IgD-negative memory B cell (primary cell): ENCODE measurements at regions not wholly inside any gene's neighbourhood (a gene's known extent, or its start where the extent isn't known, plus 50 kb on each side); places are given as distances from the start of the nearest gene placed in this dataset.

Experiments
- H3K27ac Mint-ChIP-seq, 3 donors: one replicate each; pipeline ENCODE4 v1.8.0; 2020 to 2022; ENCODE audit warnings: mild to moderate bottlenecking in 3 of 3, mixed read lengths in 3 of 3, moderate library complexity in 1 of 3
- H3K27me3 Mint-ChIP-seq: one replicate; pipeline ENCODE4 v1.8.0; 2021; ENCODE audit warnings: mixed read lengths
- H3K36me3 Mint-ChIP-seq: one replicate; pipeline ENCODE4 v1.8.0; 2020; ENCODE audit warnings: mild to moderate bottlenecking, mixed read lengths
- H3K4me1 Mint-ChIP-seq, 3 donors: one replicate each; pipeline ENCODE4 v1.8.0; 2020 to 2022; ENCODE audit warnings: mixed read lengths in 3 of 3, mild to moderate bottlenecking in 1 of 3
- H3K4me3 Mint-ChIP-seq, 4 donors: one replicate each; pipeline ENCODE4 v1.8.0; 2020 to 2022; ENCODE audit warnings: mild to moderate bottlenecking in 4 of 4, mixed read lengths in 4 of 4, moderate library complexity in 3 of 4
- H3K9me3 Mint-ChIP-seq, 3 donors: one replicate each; pipeline ENCODE4 v1.8.0; 2020 to 2021; ENCODE audit warnings: mixed read lengths in 3 of 3, mild to moderate bottlenecking in 1 of 3

- Mint-ChIP-seq H3K27me3 (no peaks in the 10 kb centered on the region), H3K36me3 (no peaks in the 10 kb centered on the region), H3K4me1 (no peaks in the 10 kb centered on the region), H3K27ac (no peak overlapping the region), H3K4me3 (no peak overlapping the region), H3K9me3 (no peaks in the 10 kb centered on the region)
Observed at GRCh38 chr3:168288511-168289401, 193.0 kb upstream of the GOLIM4 start.

GRCh38 chr3:168285506-168285905 lies 189.8 kb upstream of the GOLIM4 start:
- no peak overlapping the region for H3K27ac Mint-ChIP-seq
- no peaks in the 10 kb centered on the region for H3K4me1 Mint-ChIP-seq
- H3K36me3 Mint-ChIP-seq = no peaks in the 10 kb centered on the region
- H3K27me3 Mint-ChIP-seq = no peaks in the 10 kb centered on the region
- no peaks in the 10 kb centered on the region for H3K9me3 Mint-ChIP-seq
- H3K4me3 Mint-ChIP-seq = no peak overlapping the region

GRCh38 chr3:168284728-168285127 lies 189.0 kb upstream of the GOLIM4 start:
- Mint-ChIP-seq H3K36me3 (no peaks in the 10 kb centered on the region), H3K27me3 (no peaks in the 10 kb centered on the region), H3K27ac (no peak overlapping the region), H3K4me1 (no peaks in the 10 kb centered on the region), H3K4me3 (no peak overlapping the region), H3K9me3 (no peaks in the 10 kb centered on the region)

- Mint-ChIP-seq H3K36me3 (no peaks in the 10 kb centered on the region), H3K4me3 (no peak overlapping the region), H3K27me3 (peaks cover 1% of the 10 kb centered on the region), H3K9me3 (peaks cover 0 to 2% (median 0%) of the 10 kb centered on the region in 3 donors), H3K4me1 (peaks cover 0 to 5% (median 4%) of the 10 kb centered on the region in 3 donors), H3K27ac (no peak overlapping the region)
Observed at GRCh38 chr3:168275662-168276061, 179.9 kb upstream of the GOLIM4 start.

- Mint-ChIP-seq H3K9me3 (peaks cover 0 to 2% (median 0%) of the 10 kb centered on the region in 3 donors), H3K36me3 (no peaks in the 10 kb centered on the region), H3K4me1 (peaks cover 0 to 5% (median 4%) of the 10 kb centered on the region in 3 donors), H3K27me3 (peaks cover 1% of the 10 kb centered on the region), H3K4me3 (no peak overlapping the region), H3K27ac (no peak overlapping the region)
Observed at GRCh38 chr3:168273917-168274316, 178.2 kb upstream of the GOLIM4 start.

GRCh38 chr3:168273036-168273435 lies 177.3 kb upstream of the GOLIM4 start:
- Mint-ChIP-seq H3K36me3 (no peaks in the 10 kb centered on the region), H3K27ac (no peak overlapping the region), H3K4me1 (peaks cover 0 to 5% (median 4%) of the 10 kb centered on the region in 3 donors), H3K9me3 (peaks cover 0 to 2% (median 0%) of the 10 kb centered on the region in 3 donors), H3K27me3 (peaks cover 1% of the 10 kb centered on the region), H3K4me3 (no peak overlapping the region)

GRCh38 chr3:168272343-168272985 lies 176.7 kb upstream of the GOLIM4 start:
- Mint-ChIP-seq H3K4me3 (no peak overlapping the region), H3K36me3 (no peaks in the 10 kb centered on the region), H3K9me3 (peaks cover 0 to 2% (median 0%) of the 10 kb centered on the region in 3 donors), H3K27me3 (peaks cover 1% of the 10 kb centered on the region), H3K4me1 (peaks cover 0 to 5% (median 4%) of the 10 kb centered on the region in 3 donors), H3K27ac (no peak overlapping the region)

GRCh38 chr3:168271932-168272331 lies 176.2 kb upstream of the GOLIM4 start:
- H3K36me3 Mint-ChIP-seq = no peaks in the 10 kb centered on the region
- no peak overlapping the region for H3K4me3 Mint-ChIP-seq
- peaks cover 0 to 5% (median 4%) of the 10 kb centered on the region in 3 donors for H3K4me1 Mint-ChIP-seq
- H3K27me3 Mint-ChIP-seq = peaks cover 1% of the 10 kb centered on the region
- H3K27ac Mint-ChIP-seq = no peak overlapping the region
- peaks cover 0 to 2% (median 0%) of the 10 kb centered on the region in 3 donors for H3K9me3 Mint-ChIP-seq

- no peaks in the 10 kb centered on the region for H3K4me1 Mint-ChIP-seq
- no peak overlapping the region for H3K27ac Mint-ChIP-seq
- H3K4me3 Mint-ChIP-seq = no peak overlapping the region
- H3K9me3 Mint-ChIP-seq = peaks cover 0 to 2% (median 0%) of the 10 kb centered on the region in 3 donors
- H3K36me3 Mint-ChIP-seq = no peaks in the 10 kb centered on the region
- no peaks in the 10 kb centered on the region for H3K27me3 Mint-ChIP-seq
Observed at GRCh38 chr3:168269001-168269400, 173.3 kb upstream of the GOLIM4 start.

GRCh38 chr3:168267179-168267578 lies 171.5 kb upstream of the GOLIM4 start:
- H3K27me3 Mint-ChIP-seq = no peaks in the 10 kb centered on the region
- H3K36me3 Mint-ChIP-seq = no peaks in the 10 kb centered on the region
- no peaks in the 10 kb centered on the region for H3K9me3 Mint-ChIP-seq

GRCh38 chr3:168266335-168266734 lies 170.6 kb upstream of the GOLIM4 start:
- H3K4me1 Mint-ChIP-seq = no peaks in the 10 kb centered on the region
- H3K36me3 Mint-ChIP-seq = no peaks in the 10 kb centered on the region
- no peak overlapping the region for H3K27ac Mint-ChIP-seq
- H3K9me3 Mint-ChIP-seq = no peaks in the 10 kb centered on the region
- no peaks in the 10 kb centered on the region for H3K27me3 Mint-ChIP-seq
- no peak overlapping the region for H3K4me3 Mint-ChIP-seq

More at GRCh38 chr3:168267179-168267578, 171.5 kb upstream of the GOLIM4 start:
- Mint-ChIP-seq H3K4me3 (no peak overlapping the region), H3K27ac (no peak overlapping the region), H3K4me1 (no peaks in the 10 kb centered on the region)

GRCh38 chr3:168262887-168263286 lies 167.2 kb upstream of the GOLIM4 start:
- peaks cover 0 to 3% (median 0%) of the 10 kb centered on the region in 3 donors for H3K9me3 Mint-ChIP-seq
- H3K27me3 Mint-ChIP-seq = no peaks in the 10 kb centered on the region
- H3K4me3 Mint-ChIP-seq = no peak overlapping the region
- H3K4me1 Mint-ChIP-seq = no peaks in the 10 kb centered on the region
- peaks cover 3% of the 10 kb centered on the region for H3K36me3 Mint-ChIP-seq
- no peak overlapping the region for H3K27ac Mint-ChIP-seq

GRCh38 chr3:168260859-168261258 lies 165.1 kb upstream of the GOLIM4 start:
- Mint-ChIP-seq H3K27me3 (no peaks in the 10 kb centered on the region), H3K4me3 (no peak overlapping the region), H3K27ac (no peak overlapping the region), H3K9me3 (peaks cover 2 to 7% (median 4%) of the 10 kb centered on the region in 3 donors), H3K4me1 (no peaks in the 10 kb centered on the region), H3K36me3 (peaks cover 3% of the 10 kb centered on the region)

- peaks cover 25% of the 10 kb centered on the region for H3K27me3 Mint-ChIP-seq
- peaks cover 0 to 12% (median 10%) of the 10 kb centered on the region in 3 donors for H3K4me1 Mint-ChIP-seq
- no peak overlapping the region for H3K4me3 Mint-ChIP-seq
- peaks cover 5 to 10% (median 6%) of the 10 kb centered on the region in 3 donors for H3K9me3 Mint-ChIP-seq
- H3K27ac Mint-ChIP-seq = no peak overlapping the region
- H3K36me3 Mint-ChIP-seq = peaks cover 2% of the 10 kb centered on the region
Observed at GRCh38 chr3:168251371-168251770, 155.6 kb upstream of the GOLIM4 start.

GRCh38 chr3:168250415-168250861 lies 154.7 kb upstream of the GOLIM4 start:
- Mint-ChIP-seq H3K9me3 (peaks cover 5 to 7% (median 6%) of the 10 kb centered on the region in 3 donors), H3K4me1 (peaks cover 0 to 12% (median 10%) of the 10 kb centered on the region in 3 donors), H3K4me3 (peak overlapping the region; percentile 31 to 93 (median 80)), H3K27me3 (peaks cover 25% of the 10 kb centered on the region), H3K27ac (no peak overlapping the region), H3K36me3 (peaks cover 2% of the 10 kb centered on the region)
